ENCODE measurements at regions not wholly inside any gene's neighbourhood (a gene's known extent, or its start where the extent isn't known, plus 50 kb on each side); places are given as distances from the start of the nearest gene placed in this dataset.

DNA sequence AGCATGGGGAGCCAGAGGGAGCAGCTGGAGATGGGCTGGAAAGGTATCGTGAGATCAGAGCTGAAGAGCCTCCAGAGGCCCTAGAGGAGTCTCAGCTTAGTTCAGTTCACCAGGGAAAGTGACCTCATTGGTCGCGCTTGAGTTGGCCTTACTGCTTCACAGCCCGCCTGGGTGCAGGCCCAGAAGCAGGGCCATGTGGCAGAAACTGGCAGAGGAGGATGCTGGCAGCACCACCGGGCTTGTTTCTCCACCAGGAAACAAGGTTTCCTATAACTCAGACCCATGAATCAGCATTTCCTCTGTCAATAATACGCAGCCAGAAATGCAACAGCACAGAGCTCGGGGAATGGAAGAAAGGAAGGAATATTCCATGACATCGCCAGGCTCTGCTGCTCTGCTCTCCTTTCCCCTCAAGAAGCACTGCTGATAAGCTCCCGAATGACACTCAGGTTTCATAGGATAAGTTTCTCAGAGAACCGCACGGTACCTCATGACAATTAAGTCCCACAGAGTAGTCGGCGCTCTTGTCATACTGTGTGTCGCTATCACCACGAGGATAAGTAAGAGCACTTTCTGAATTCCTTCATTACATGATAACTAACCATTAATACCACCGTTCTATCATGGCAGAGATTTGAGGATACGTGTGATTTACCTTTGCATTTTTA lies 147.1 kb upstream of the LPP start:
- H3K4me2 ChIP-seq = no peak overlapping the region
- H3K4me1 ChIP-seq (replicated peaks; ENCODE audit: insufficient read depth) = peaks cover 30% of the 10 kb centered on the region
- DNase-seq = no peak
- no peaks in the 10 kb centered on the region for H4K20me1 ChIP-seq (ENCODE audit: insufficient read depth)
- no peaks in the 10 kb centered on the region for H3K27me3 ChIP-seq (ENCODE audit: insufficient read depth, low read depth)
- no peak overlapping the region for H2AFZ ChIP-seq
- ChIA-PET CTCF (no interaction called here), POLR2A (ENCODE audit: unreplicated experiment) (no interaction called here)
- H3K9me2 ChIP-seq (ENCODE audit: insufficient read depth) = no peaks in the 10 kb centered on the region
- peaks cover 21% of the 10 kb centered on the region; the same call in 1 of the 2 replicates for H3F3A ChIP-seq (ENCODE audit: insufficient read depth, low read depth)
- no TSS peak for BruUV-seq (replicated peaks)
- TF ChIP-seq, protein P1, sequence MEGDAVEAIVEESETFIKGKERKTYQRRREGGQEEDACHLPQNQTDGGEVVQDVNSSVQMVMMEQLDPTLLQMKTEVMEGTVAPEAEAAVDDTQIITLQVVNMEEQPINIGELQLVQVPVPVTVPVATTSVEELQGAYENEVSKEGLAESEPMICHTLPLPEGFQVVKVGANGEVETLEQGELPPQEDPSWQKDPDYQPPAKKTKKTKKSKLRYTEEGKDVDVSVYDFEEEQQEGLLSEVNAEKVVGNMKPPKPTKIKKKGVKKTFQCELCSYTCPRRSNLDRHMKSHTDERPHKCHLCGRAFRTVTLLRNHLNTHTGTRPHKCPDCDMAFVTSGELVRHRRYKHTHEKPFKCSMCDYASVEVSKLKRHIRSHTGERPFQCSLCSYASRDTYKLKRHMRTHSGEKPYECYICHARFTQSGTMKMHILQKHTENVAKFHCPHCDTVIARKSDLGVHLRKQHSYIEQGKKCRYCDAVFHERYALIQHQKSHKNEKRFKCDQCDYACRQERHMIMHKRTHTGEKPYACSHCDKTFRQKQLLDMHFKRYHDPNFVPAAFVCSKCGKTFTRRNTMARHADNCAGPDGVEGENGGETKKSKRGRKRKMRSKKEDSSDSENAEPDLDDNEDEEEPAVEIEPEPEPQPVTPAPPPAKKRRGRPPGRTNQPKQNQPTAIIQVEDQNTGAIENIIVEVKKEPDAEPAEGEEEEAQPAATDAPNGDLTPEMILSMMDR (conservative IDR thresholded peaks at IDR 0.05) = no peak
- TF ChIP-seq EZH2 (IDR thresholded peaks at IDR 0.05; ENCODE audit: low read depth) = no peak
- no peak overlapping the region for H3K4me3 ChIP-seq
- no peaks in the 10 kb centered on the region for H3K79me2 ChIP-seq (ENCODE audit: low read depth)
- intact Hi-C loops (cut with micrococcal nuclease; ENCODE audit: unreplicated experiment) = no loop called here
- H3K9me3 ChIP-seq (ENCODE audit: insufficient read depth, low read depth) = 0 out of 2 replicates have a peak, but pooled peaks cover 3% of the 10 kb centered on the region
- no peaks in the 10 kb centered on the region for H3K36me3 ChIP-seq (ENCODE audit: low read depth)
- H3K27ac ChIP-seq = no peak overlapping the region

DNA sequence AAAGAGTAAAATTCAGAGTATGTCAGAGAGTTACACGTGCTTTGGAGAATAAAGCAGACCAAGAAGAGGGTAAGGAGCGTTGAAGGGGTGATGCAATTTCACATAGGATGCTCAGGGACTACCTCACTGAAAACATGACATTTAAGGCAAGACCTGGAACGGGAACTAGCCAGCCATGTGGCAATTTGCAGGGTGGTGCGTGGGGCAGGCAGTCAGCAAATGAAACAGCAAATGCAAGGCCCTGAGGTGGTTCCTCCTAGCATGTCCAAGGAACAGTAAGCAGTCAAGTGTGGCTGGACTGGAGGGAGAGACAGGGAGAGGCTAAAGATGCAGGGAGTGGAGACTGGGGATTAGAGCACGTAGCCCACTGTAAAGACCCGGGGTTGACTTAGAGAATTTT lies 146.1 kb upstream of the LPP start:
- Histone ChIP-seq H2AFZ (no peak overlapping the region), H3K4me2 (no peak overlapping the region), H4K20me1 (ENCODE audit: insufficient read depth) (no peaks in the 10 kb centered on the region), H3K36me3 (ENCODE audit: low read depth) (no peaks in the 10 kb centered on the region), H3F3A (ENCODE audit: insufficient read depth, low read depth) (peaks cover 17% of the 10 kb centered on the region; the same call in 1 of the 2 replicates), H3K9me3 (ENCODE audit: insufficient read depth, low read depth) (0 out of 2 replicates have a peak, but pooled peaks cover 3% of the 10 kb centered on the region), H3K4me3 (no peak overlapping the region), H3K27ac (no peak overlapping the region), H3K27me3 (ENCODE audit: insufficient read depth, low read depth) (no peaks in the 10 kb centered on the region), H3K9me2 (ENCODE audit: insufficient read depth) (no peaks in the 10 kb centered on the region), H3K4me1 (replicated peaks; ENCODE audit: insufficient read depth) (peaks cover 20% of the 10 kb centered on the region), H3K79me2 (ENCODE audit: low read depth) (no peaks in the 10 kb centered on the region)
- TF ChIP-seq EZH2 (IDR thresholded peaks at IDR 0.05; ENCODE audit: low read depth) = no peak
- TF ChIP-seq, protein P1 (conservative IDR thresholded peaks at IDR 0.05) = no peak
- no peak for DNase-seq
- no TSS peak for BruUV-seq (replicated peaks)
- ChIA-PET POLR2A (ENCODE audit: unreplicated experiment) (no interaction called here), CTCF (no interaction called here)
- intact Hi-C loops (cut with micrococcal nuclease; ENCODE audit: unreplicated experiment) = no loop called here

DNA sequence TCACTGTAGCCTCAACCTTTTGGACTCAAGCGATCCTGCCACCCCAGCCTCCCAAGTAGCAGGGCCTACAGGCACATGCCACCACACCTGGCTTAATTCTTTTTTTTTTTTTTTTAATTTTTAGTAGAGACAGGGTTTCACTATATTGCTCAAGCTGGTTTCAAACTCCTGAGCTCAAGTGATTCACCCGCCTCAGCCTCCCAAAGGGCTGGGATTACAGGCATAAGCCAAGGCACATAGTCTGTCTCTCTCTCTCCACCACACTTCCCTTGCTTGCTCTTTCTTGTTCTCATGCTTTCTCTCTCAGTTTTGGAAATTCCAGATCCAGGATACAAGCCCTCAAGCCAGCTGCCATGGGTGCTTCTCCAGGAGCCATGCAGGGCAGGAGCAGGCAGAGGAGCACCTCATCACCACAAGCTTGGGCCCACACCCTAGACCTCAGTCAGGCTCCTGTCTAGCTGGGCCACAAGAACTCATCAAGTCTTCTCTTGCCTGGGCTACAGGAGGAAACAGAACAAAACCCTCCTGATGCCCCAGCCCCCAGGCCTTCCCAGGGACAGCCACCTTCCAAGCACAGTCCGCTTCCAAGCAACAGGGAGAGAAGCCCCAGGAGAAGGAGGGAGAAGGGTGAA lies 145.3 kb upstream of the LPP start:
- no peaks in the 10 kb centered on the region for H3K27me3 ChIP-seq (ENCODE audit: insufficient read depth, low read depth)
- peaks cover 11% of the 10 kb centered on the region for H3K4me1 ChIP-seq (replicated peaks; ENCODE audit: insufficient read depth)
- H3K27ac ChIP-seq = no peak overlapping the region
- peaks cover 9% of the 10 kb centered on the region; the same call in 1 of the 2 replicates for H3F3A ChIP-seq (ENCODE audit: insufficient read depth, low read depth)
- H3K9me2 ChIP-seq (ENCODE audit: insufficient read depth) = no peaks in the 10 kb centered on the region
- H4K20me1 ChIP-seq (ENCODE audit: insufficient read depth) = no peaks in the 10 kb centered on the region
- ChIA-PET POLR2A (ENCODE audit: unreplicated experiment) (no interaction called here), CTCF (no interaction called here)
- H3K4me3 ChIP-seq = no peak overlapping the region
- no peak overlapping the region for H2AFZ ChIP-seq
- no peaks in the 10 kb centered on the region for H3K79me2 ChIP-seq (ENCODE audit: low read depth)
- 0 out of 2 replicates have a peak, but pooled peaks cover 3% of the 10 kb centered on the region for H3K9me3 ChIP-seq (ENCODE audit: insufficient read depth, low read depth)
- H3K4me2 ChIP-seq = no peak overlapping the region
- intact Hi-C loops (cut with micrococcal nuclease; ENCODE audit: unreplicated experiment) = no loop called here
- TF ChIP-seq, protein P1 (conservative IDR thresholded peaks at IDR 0.05) = no peak
- no peak for TF ChIP-seq EZH2 (IDR thresholded peaks at IDR 0.05; ENCODE audit: low read depth)
- DNase-seq = no peak
- H3K36me3 ChIP-seq (ENCODE audit: low read depth) = no peaks in the 10 kb centered on the region
- BruUV-seq (replicated peaks) = no TSS peak

All from PC-9 (cell line).